Ascending aorta (tissue), 2 donors: ENCODE measurements at regions not wholly inside any gene's neighbourhood (a gene's known extent, or its start where the extent isn't known, plus 50 kb on each side); places are given as distances from the start of the nearest gene placed in this dataset.

Experiments
- DNase-seq, 2 donors: peaks; one replicate each; pipeline ENCODE4 v3.0.0-alpha.2; 2019; ENCODE audit warnings: low spot score in 2 of 2
- H3K27ac ChIP-seq, 2 donors: fragments of 200-600 bp; sonication (generic); one replicate each; pipeline ENCODE4 v1.5.1; 2016 to 2017; ENCODE audit warnings: mild to moderate bottlenecking in 1 of 2
- H3K27me3 ChIP-seq: fragments of 200-600 bp; sonication (generic); one replicate; pipeline ENCODE4 v1.5.1; 2017
- H3K36me3 ChIP-seq, 2 donors: fragments of 200-600 bp; sonication (generic); one replicate each; pipeline ENCODE4 v1.5.1; 2016
- H3K4me1 ChIP-seq, 2 donors: fragments of 200-600 bp; sonication (generic); one replicate each; pipeline ENCODE4 v1.5.1; 2016 to 2017; ENCODE audit warnings: mild to moderate bottlenecking in 1 of 2
- H3K4me3 ChIP-seq, 2 donors: fragments of 200-600 bp; sonication (generic); one replicate each; pipeline ENCODE4 v1.5.1; 2016 to 2017; ENCODE audit warnings: mild to moderate bottlenecking in 1 of 2
- H3K9me3 ChIP-seq, 2 donors: fragments of 200-600 bp; sonication (generic); one replicate each; pipeline ENCODE4 v1.5.1; 2016
- intact Hi-C: fragments of 100-400 bp; cut with DNase I; formaldehyde crosslinking; loops from one replicate; pipeline ENCODE4 v1.15.1; 2023
- TF ChIP-seq, protein P1 (sequence below), 3 experiments: fragments of 200-600 bp in 2 of 3; fragments of 450-650 bp in 1 of 3; sonication (generic) in 2 of 3; IDR thresholded peaks; one replicate each; pipeline ENCODE4 v1.5.1; 2016 to 2019; ENCODE audit warnings: antibody characterized with exemption in 3 of 3, mild to moderate bottlenecking in 1 of 3, moderate library complexity in 1 of 3

DNA sequence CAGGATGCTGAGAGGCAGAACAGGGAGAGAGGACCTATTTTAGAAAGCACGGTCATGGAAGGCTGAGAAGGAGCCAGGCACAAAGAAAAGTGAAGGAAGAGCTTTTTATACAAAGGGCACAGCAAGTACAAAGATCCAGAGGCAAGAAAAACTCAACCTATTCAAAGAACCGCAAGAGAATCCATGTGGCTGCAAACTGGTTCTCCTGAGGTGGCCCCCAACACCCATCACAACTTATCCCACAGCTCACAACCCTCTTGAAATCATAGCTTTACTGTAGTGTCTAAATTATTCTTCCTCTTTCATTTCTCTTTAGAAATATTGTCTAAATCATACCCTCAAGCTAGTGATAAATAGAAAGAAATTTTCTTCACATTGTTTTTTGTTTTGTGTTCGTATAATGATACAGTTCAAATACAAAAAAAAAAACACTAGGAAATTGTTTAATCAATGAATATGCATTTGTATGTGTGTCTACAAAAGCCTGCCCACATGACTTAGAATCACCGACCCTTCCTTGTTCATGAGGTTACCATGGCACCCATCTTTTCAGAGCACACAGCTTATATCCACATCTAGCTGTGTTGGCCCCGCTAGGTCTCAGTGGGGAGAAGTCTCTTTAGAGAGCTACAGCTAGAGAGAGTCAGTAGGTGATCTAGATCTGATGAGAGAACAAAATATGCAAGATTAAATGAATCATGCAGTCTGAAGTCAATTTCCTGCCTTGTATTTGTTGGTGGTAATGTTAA lies 126.9 kb upstream of the DCLK2 start:
- Histone ChIP-seq H3K9me3 (no peaks in the 10 kb centered on the region), H3K27ac (no peak overlapping the region), H3K36me3 (no peaks in the 10 kb centered on the region), H3K4me3 (no peak overlapping the region), H3K4me1 (no peaks in the 10 kb centered on the region), H3K27me3 (no peaks in the 10 kb centered on the region)
- intact Hi-C loops, result no loop called here
- TF ChIP-seq, protein P1, sequence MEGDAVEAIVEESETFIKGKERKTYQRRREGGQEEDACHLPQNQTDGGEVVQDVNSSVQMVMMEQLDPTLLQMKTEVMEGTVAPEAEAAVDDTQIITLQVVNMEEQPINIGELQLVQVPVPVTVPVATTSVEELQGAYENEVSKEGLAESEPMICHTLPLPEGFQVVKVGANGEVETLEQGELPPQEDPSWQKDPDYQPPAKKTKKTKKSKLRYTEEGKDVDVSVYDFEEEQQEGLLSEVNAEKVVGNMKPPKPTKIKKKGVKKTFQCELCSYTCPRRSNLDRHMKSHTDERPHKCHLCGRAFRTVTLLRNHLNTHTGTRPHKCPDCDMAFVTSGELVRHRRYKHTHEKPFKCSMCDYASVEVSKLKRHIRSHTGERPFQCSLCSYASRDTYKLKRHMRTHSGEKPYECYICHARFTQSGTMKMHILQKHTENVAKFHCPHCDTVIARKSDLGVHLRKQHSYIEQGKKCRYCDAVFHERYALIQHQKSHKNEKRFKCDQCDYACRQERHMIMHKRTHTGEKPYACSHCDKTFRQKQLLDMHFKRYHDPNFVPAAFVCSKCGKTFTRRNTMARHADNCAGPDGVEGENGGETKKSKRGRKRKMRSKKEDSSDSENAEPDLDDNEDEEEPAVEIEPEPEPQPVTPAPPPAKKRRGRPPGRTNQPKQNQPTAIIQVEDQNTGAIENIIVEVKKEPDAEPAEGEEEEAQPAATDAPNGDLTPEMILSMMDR (IDR thresholded peaks at IDR 0.05), result no peak
- no peak for DNase-seq

DNA sequence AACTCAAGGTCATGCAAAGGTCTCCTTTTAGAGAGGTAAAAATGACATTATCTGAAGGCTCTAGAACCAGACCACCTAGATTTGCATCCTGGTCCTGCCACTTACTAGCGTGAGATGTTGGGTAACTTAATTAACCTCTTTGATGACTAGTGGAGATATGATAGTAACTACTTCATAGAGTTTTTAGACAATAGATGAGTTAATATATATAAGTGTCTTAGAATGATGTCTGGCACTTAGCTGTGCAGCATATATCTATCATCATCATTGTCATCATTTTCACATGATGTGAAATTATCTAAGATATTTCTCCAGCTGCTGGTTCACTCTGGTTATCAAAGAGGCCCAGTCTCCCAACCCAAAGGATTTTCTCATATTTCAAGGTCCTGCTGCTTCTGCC lies 126.1 kb upstream of the DCLK2 start:
- no peak for DNase-seq
- intact Hi-C loops, result no loop called here
- Histone ChIP-seq H3K4me1 (no peaks in the 10 kb centered on the region), H3K27me3 (no peaks in the 10 kb centered on the region), H3K36me3 (no peaks in the 10 kb centered on the region), H3K4me3 (no peak overlapping the region), H3K9me3 (no peaks in the 10 kb centered on the region), H3K27ac (no peak overlapping the region)
- TF ChIP-seq, protein P1 (IDR thresholded peaks at IDR 0.05), result no peak

DNA sequence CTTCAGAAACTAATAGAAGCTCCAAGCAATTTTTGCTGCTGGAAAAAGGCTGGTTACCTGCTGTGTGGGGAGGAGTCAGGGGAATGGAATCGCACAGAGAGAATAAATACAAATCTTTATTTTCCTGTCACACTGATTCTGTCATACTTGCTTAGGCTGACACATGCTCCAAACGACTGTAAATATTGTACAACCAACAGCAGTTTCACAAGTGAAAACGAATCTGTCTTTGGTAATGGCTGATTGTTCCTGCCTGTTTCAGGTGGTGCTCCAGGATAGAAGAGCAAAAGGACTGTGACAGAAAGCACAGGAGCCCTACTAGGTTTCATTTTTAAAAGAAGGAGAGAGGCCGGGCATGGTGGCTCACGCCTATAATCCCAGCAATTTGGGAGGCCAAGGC lies 125.5 kb upstream of the DCLK2 start:
- H3K27ac ChIP-seq, result no peak overlapping the region
- no peaks in the 10 kb centered on the region for H3K36me3 ChIP-seq
- no peaks in the 10 kb centered on the region for H3K9me3 ChIP-seq
- no peak overlapping the region for H3K4me3 ChIP-seq
- no peaks in the 10 kb centered on the region for H3K4me1 ChIP-seq
- H3K27me3 ChIP-seq, result no peaks in the 10 kb centered on the region
- intact Hi-C loops, result no loop called here
- DNase-seq, result no peak
- TF ChIP-seq, protein P1 (IDR thresholded peaks at IDR 0.05), result no peak

DNA sequence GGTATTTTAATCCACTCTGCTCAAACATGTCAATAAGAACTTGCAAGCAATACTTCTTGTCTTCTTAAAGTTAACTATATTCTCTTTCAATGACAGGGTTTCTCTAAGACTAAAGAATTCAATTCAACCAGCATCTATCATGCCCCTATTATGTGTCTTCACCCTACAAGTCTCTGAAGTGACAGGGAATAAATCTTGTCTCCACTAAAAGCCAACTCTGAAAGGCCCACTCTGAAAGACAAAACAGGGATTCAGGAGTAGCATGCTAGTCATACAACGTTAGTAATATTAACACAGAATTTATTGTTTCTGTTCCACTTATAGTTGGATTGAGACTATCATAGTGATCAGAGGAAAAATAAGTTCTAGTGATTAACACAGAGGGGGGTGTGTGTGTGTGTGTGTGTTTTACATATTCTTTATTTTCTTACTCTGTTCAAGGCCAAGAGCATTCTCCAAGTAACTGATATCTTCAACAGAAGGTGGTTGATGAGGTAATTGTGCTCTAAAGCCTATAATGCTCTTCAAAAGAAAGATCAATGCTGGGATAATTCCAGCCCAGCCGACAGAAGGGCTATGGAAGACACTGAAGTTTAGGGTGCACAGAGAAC lies 122.4 kb upstream of the DCLK2 start:
- intact Hi-C loops, result no loop called here
- no peaks in the 10 kb centered on the region for H3K4me1 ChIP-seq
- H3K27me3 ChIP-seq, result no peaks in the 10 kb centered on the region
- no peak overlapping the region for H3K27ac ChIP-seq
- H3K36me3 ChIP-seq, result no peaks in the 10 kb centered on the region
- H3K9me3 ChIP-seq, result no peaks in the 10 kb centered on the region
- TF ChIP-seq, protein P1 (IDR thresholded peaks at IDR 0.05), result no peak
- no peak for DNase-seq
- H3K4me3 ChIP-seq, result no peak overlapping the region

DNA sequence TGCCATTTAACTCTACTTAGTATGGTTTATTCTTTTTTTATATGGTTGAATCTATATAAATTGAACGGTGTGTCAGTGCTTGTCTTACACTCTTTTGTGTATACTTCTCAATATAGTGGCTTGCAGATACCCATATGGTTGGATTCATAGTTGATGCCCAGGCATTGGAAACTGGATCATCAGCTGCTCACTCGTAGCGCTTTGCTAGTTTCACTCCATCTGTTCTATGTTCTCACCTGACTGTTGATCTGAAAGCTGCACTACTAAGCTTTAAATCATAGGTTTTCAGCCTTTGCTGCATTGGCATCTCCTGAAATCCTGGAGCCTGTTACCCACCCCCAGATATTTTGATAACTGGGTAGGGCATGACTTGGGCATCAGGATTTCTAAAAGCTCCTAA lies 121.6 kb upstream of the DCLK2 start:
- H3K4me3 ChIP-seq, result no peak overlapping the region
- H3K9me3 ChIP-seq, result no peaks in the 10 kb centered on the region
- TF ChIP-seq, protein P1 (IDR thresholded peaks at IDR 0.05), result no peak
- no peaks in the 10 kb centered on the region for H3K27me3 ChIP-seq
- H3K4me1 ChIP-seq, result no peaks in the 10 kb centered on the region
- H3K36me3 ChIP-seq, result no peaks in the 10 kb centered on the region
- H3K27ac ChIP-seq, result no peak overlapping the region
- DNase-seq, result no peak
- intact Hi-C loops, result no loop called here
